Osteoblast (primary cell): ENCODE measurements at regions not wholly inside any gene's neighbourhood (a gene's known extent, or its start where the extent isn't known, plus 50 kb on each side); places are given as distances from the start of the nearest gene placed in this dataset.

Experiments
- DNase-seq: peaks from one replicate; pipeline ENCODE4 v3.0.0; 2011; ENCODE audit warnings: low spot score, mixed read lengths; ENCODE audit not compliant: insufficient read length; ENCODE audit errors: missing footprints
- H2AFZ ChIP-seq: 2 replicates; pipeline ENCODE4 v1.6.0; 2011; ENCODE audit warnings: mild to moderate bottlenecking, low read length
- H3K27ac ChIP-seq: 2 replicates; pipeline ENCODE4 v1.5.1; 2011; ENCODE audit warnings: mild to moderate bottlenecking, low read depth, low read length, moderate library complexity
- H3K27me3 ChIP-seq: 2 replicates; pipeline ENCODE4 v1.6.0; 2012; ENCODE audit warnings: mild to moderate bottlenecking, control low read depth, inconsistent platforms, low read length, moderate library complexity; ENCODE audit not compliant: insufficient read depth
- H3K36me3 ChIP-seq: 2 replicates; pipeline ENCODE4 v1.5.1; 2011; ENCODE audit warnings: mild to moderate bottlenecking, low read length, control low read depth, moderate library complexity; ENCODE audit not compliant: insufficient read depth
- H3K4me1 ChIP-seq: 2 replicates; pipeline ENCODE4 v1.5.1; 2011; ENCODE audit warnings: mild to moderate bottlenecking, low read length, control low read depth, moderate library complexity; ENCODE audit not compliant: insufficient read depth
- H3K4me2 ChIP-seq: 2 replicates; pipeline ENCODE4 v1.6.0; 2011; ENCODE audit warnings: mild to moderate bottlenecking, low read length; ENCODE audit not compliant: insufficient read depth
- H3K4me3 ChIP-seq: fragments of 200-600 bp; sonication (generic); 3 replicates; pipeline ENCODE4 v1.5.1; 2012; ENCODE audit warnings: mild to moderate bottlenecking, low read length, inconsistent platforms; ENCODE audit not compliant: insufficient read depth
- H3K79me2 ChIP-seq: 2 replicates; pipeline ENCODE4 v1.6.0; 2012; ENCODE audit warnings: mild to moderate bottlenecking, low read length, control low read depth, inconsistent platforms; ENCODE audit not compliant: insufficient read depth
- H3K9me3 ChIP-seq: 2 replicates; pipeline ENCODE4 v1.5.1; 2011; ENCODE audit warnings: low read depth, low read length, control low read depth
- H4K20me1 ChIP-seq: 2 replicates; pipeline ENCODE4 v1.6.0; 2012; ENCODE audit warnings: mild to moderate bottlenecking, low read length, control low read depth; ENCODE audit not compliant: insufficient read depth
- TF ChIP-seq, protein P1 (sequence below): IDR thresholded peaks from 2 replicates; pipeline ENCODE4 v1.5.1; 2011; ENCODE audit warnings: mild to moderate bottlenecking, low read depth, low read length, moderate library complexity; ENCODE audit errors: extremely low read depth

DNA sequence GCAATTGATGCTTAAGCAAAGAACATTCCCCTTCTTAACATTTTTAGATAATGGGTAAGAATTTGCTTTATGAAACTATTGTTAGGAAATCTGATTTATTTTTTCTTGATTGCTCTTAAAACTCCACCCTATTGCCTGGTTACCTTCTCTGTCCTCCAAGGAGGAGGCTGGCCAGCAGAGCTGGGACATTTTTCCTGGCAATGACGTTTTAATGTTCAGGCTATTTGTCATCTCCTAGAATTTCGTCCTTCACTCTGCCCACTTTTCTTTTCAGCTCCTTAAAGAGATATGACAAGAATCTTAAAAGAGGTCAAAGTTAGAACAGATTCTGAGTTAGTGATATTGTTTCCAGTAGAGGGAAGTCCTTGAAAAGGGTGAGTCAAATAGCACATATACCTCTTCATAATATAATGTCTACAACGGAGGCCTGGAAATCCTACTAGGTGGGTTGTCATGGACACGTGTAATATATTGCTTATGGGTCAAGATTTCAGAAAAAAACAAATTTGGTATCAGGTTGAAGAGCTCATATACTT is 141.0 kb downstream of the CMPK2 start:
- H3K4me2 ChIP-seq = no peak overlapping the region
- no peaks in the 10 kb centered on the region for H3K79me2 ChIP-seq
- H3K4me1 ChIP-seq = no peaks in the 10 kb centered on the region
- no peaks in the 10 kb centered on the region for H3K9me3 ChIP-seq
- H4K20me1 ChIP-seq = no peaks in the 10 kb centered on the region
- no peak overlapping the region for H3K27ac ChIP-seq
- H3K4me3 ChIP-seq = no peak overlapping the region
- TF ChIP-seq, protein P1, sequence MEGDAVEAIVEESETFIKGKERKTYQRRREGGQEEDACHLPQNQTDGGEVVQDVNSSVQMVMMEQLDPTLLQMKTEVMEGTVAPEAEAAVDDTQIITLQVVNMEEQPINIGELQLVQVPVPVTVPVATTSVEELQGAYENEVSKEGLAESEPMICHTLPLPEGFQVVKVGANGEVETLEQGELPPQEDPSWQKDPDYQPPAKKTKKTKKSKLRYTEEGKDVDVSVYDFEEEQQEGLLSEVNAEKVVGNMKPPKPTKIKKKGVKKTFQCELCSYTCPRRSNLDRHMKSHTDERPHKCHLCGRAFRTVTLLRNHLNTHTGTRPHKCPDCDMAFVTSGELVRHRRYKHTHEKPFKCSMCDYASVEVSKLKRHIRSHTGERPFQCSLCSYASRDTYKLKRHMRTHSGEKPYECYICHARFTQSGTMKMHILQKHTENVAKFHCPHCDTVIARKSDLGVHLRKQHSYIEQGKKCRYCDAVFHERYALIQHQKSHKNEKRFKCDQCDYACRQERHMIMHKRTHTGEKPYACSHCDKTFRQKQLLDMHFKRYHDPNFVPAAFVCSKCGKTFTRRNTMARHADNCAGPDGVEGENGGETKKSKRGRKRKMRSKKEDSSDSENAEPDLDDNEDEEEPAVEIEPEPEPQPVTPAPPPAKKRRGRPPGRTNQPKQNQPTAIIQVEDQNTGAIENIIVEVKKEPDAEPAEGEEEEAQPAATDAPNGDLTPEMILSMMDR = no peak
- DNase-seq = no peak
- H3K27me3 ChIP-seq = no peaks in the 10 kb centered on the region
- H2AFZ ChIP-seq = no peak overlapping the region
- H3K36me3 ChIP-seq = no peaks in the 10 kb centered on the region

GRCh38 chr2:6728156-6728555 is 137.6 kb downstream of the CMPK2 start:
- H2AFZ ChIP-seq = no peak overlapping the region
- TF ChIP-seq, protein P1 = no peak
- H3K4me3 ChIP-seq = no peak overlapping the region
- no peak overlapping the region for H3K27ac ChIP-seq
- H3K36me3 ChIP-seq = no peaks in the 10 kb centered on the region
- no peaks in the 10 kb centered on the region for H3K27me3 ChIP-seq
- H4K20me1 ChIP-seq = no peaks in the 10 kb centered on the region
- H3K4me1 ChIP-seq = no peaks in the 10 kb centered on the region
- DNase-seq = no peak
- H3K79me2 ChIP-seq = no peaks in the 10 kb centered on the region
- no peak overlapping the region for H3K4me2 ChIP-seq
- H3K9me3 ChIP-seq = no peaks in the 10 kb centered on the region

DNA sequence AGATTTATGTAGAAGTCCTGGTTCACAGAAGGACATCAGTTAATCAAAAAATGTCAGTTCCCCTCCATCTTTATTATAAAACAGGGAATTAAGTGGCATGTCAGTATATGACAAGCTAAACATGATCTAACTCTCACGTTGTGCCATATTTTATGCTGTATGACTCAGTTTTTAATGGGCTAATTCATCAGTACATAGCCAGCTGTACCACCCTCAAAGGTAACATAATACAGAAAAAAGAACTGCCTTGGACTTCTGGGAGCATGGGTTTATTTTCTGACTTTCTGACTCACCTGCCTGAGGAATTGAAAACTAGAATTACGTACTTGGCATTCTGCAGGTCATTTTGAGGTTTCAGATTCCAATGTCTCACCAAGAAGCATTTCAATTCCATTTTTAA is 135.7 kb downstream of the CMPK2 start:
- Histone ChIP-seq H3K4me2 (no peak overlapping the region), H3K4me1 (no peaks in the 10 kb centered on the region), H3K27me3 (no peaks in the 10 kb centered on the region), H3K4me3 (no peak overlapping the region), H3K36me3 (no peaks in the 10 kb centered on the region), H3K27ac (no peak overlapping the region), H3K9me3 (no peaks in the 10 kb centered on the region), H3K79me2 (no peaks in the 10 kb centered on the region), H2AFZ (no peak overlapping the region), H4K20me1 (no peaks in the 10 kb centered on the region)
- no peak for DNase-seq
- TF ChIP-seq, protein P1 = no peak

GRCh38 chr2:6730649-6731532 is 134.8 kb downstream of the CMPK2 start:
- Histone ChIP-seq H3K4me1 (no peaks in the 10 kb centered on the region), H3K9me3 (no peaks in the 10 kb centered on the region), H3K79me2 (no peaks in the 10 kb centered on the region), H3K36me3 (no peaks in the 10 kb centered on the region), H3K4me3 (no peak overlapping the region), H3K27ac (no peak overlapping the region), H3K4me2 (no peak overlapping the region), H4K20me1 (no peaks in the 10 kb centered on the region), H3K27me3 (no peaks in the 10 kb centered on the region), H2AFZ (no peak overlapping the region)
- DNase-seq = no peak
- TF ChIP-seq, protein P1 = no peak
